ENCODE measurements at regions not wholly inside any gene's neighbourhood (a gene's known extent, or its start where the extent isn't known, plus 50 kb on each side); places are given as distances from the start of the nearest gene placed in this dataset.

GRCh38 chr2:109701362-109701761, 87.2 kb downstream of the SOWAHC start:
- 90% methylated on average over 7 of the region's 7 CpGs for WGBS
- peaks cover 0 to 2% of the 10 kb centered on the region in 2 donors for H3K27me3 ChIP-seq (ENCODE audit: control insufficient read depth in 2 of 2, insufficient read depth in 1 of 2, low read length in 1 of 2)
- no peaks in the 10 kb centered on the region for H3K36me3 ChIP-seq (ENCODE audit: control insufficient read depth in 2 of 2, insufficient read depth in 2 of 2, low read length in 1 of 2)
- H3K27ac ChIP-seq (ENCODE audit: low read depth in 1 of 2, low read length in 1 of 2), result no peak overlapping the region
- no peaks in the 10 kb centered on the region for H3K9me3 ChIP-seq (ENCODE audit: control insufficient read depth in 2 of 2, insufficient read depth in 1 of 2, low read length in 1 of 2)
- no peak for DNase-seq (ENCODE audit: low read depth in 6 of 9, low spot score in 9 of 9)
- H3K4me1 ChIP-seq (ENCODE audit: control insufficient read depth in 2 of 2, insufficient read depth in 2 of 2, low read length in 2 of 2), result no peaks in the 10 kb centered on the region
- no peak overlapping the region for H3K4me3 ChIP-seq (ENCODE audit: low read length in 2 of 2)

- no peak overlapping the region for H3K27ac ChIP-seq (ENCODE audit: low read depth in 1 of 2, low read length in 1 of 2)
- 87% methylated on average over 9 of the region's 9 CpGs for whole genome bisulfite sequencing
- no peak for DNase-seq (ENCODE audit: low read depth in 6 of 9, low spot score in 9 of 9)
- H3K9me3 ChIP-seq (ENCODE audit: control insufficient read depth in 2 of 2, insufficient read depth in 1 of 2, low read length in 1 of 2), result no peaks in the 10 kb centered on the region
- H3K4me1 ChIP-seq (ENCODE audit: control insufficient read depth in 2 of 2, insufficient read depth in 2 of 2, low read length in 2 of 2), result no peaks in the 10 kb centered on the region
- no peaks in the 10 kb centered on the region for H3K36me3 ChIP-seq (ENCODE audit: control insufficient read depth in 2 of 2, insufficient read depth in 2 of 2, low read length in 1 of 2)
- H3K27me3 ChIP-seq (ENCODE audit: control insufficient read depth in 2 of 2, insufficient read depth in 1 of 2, low read length in 1 of 2), result peaks cover 0 to 2% of the 10 kb centered on the region in 2 donors
- no peak overlapping the region for H3K4me3 ChIP-seq (ENCODE audit: low read length in 2 of 2)
These were observed 88.3 kb downstream of the SOWAHC start for GRCh38 chr2:109702250-109702985.

DNA sequence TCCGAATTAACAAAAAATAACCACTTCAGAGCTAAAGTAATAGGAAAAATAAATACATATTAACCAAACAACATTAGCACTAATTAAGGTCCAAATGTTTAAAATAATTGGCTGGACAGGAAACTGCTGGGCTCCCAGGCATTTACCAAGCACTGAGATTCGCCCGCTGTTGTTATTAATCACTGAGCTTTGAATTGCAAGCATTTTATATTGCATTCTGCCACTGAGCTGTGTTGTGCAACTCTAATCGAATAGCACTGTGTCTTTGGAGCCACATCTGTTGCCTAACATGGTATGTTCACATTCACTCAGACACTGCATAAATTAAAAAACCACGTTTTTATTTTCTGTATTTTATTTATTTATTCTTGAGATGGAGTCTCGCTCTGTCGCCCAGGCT, 88.9 kb downstream of the SOWAHC start:
- no peak overlapping the region for H3K27ac ChIP-seq (ENCODE audit: low read depth in 1 of 2, low read length in 1 of 2)
- 93% methylated on average over 7 of the region's 7 CpGs for WGBS

DNA sequence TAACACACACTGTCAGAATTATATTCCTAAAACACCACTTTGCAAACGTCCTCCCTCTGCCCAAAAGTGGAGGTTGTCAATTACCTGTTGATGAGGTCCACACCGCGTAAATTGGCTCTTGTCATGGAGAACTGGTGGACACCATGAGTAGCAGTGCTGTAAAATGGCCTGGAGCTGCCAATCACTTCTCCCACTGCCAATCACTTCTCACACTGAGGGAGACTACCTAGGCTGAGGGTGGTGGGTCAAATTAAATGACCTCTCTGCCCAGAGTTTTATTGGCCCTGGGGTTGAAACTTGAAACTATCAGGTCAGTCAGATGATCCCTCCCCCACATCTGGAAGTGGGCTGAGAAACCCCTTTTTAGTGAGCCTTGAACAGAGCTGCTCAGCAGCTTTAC, 89.6 kb downstream of the SOWAHC start:
- H3K9me3 ChIP-seq (ENCODE audit: control insufficient read depth in 2 of 2, insufficient read depth in 1 of 2, low read length in 1 of 2), result no peaks in the 10 kb centered on the region
- no peak overlapping the region for H3K27ac ChIP-seq (ENCODE audit: low read depth in 1 of 2, low read length in 1 of 2)
- H3K36me3 ChIP-seq (ENCODE audit: control insufficient read depth in 2 of 2, insufficient read depth in 2 of 2, low read length in 1 of 2), result no peaks in the 10 kb centered on the region
- WGBS, result 91% methylated on average over 3 of the region's 3 CpGs
- H3K27me3 ChIP-seq (ENCODE audit: control insufficient read depth in 2 of 2, insufficient read depth in 1 of 2, low read length in 1 of 2), result peaks cover 0 to 2% of the 10 kb centered on the region in 2 donors
- no peak for DNase-seq (ENCODE audit: low read depth in 6 of 9, low spot score in 9 of 9)
- no peaks in the 10 kb centered on the region for H3K4me1 ChIP-seq (ENCODE audit: control insufficient read depth in 2 of 2, insufficient read depth in 2 of 2, low read length in 2 of 2)
- no peak overlapping the region for H3K4me3 ChIP-seq (ENCODE audit: low read length in 2 of 2)

More for the DNA sequence above, 88.9 kb downstream of the SOWAHC start:
- H3K4me1 ChIP-seq (ENCODE audit: control insufficient read depth in 2 of 2, insufficient read depth in 2 of 2, low read length in 2 of 2), result no peaks in the 10 kb centered on the region
- DNase-seq (ENCODE audit: low read depth in 6 of 9, low spot score in 9 of 9), result no peak
- no peak overlapping the region for H3K4me3 ChIP-seq (ENCODE audit: low read length in 2 of 2)
- H3K9me3 ChIP-seq (ENCODE audit: control insufficient read depth in 2 of 2, insufficient read depth in 1 of 2, low read length in 1 of 2), result no peaks in the 10 kb centered on the region
- H3K36me3 ChIP-seq (ENCODE audit: control insufficient read depth in 2 of 2, insufficient read depth in 2 of 2, low read length in 1 of 2), result no peaks in the 10 kb centered on the region
- H3K27me3 ChIP-seq (ENCODE audit: control insufficient read depth in 2 of 2, insufficient read depth in 1 of 2, low read length in 1 of 2), result peaks cover 0 to 2% of the 10 kb centered on the region in 2 donors

DNA sequence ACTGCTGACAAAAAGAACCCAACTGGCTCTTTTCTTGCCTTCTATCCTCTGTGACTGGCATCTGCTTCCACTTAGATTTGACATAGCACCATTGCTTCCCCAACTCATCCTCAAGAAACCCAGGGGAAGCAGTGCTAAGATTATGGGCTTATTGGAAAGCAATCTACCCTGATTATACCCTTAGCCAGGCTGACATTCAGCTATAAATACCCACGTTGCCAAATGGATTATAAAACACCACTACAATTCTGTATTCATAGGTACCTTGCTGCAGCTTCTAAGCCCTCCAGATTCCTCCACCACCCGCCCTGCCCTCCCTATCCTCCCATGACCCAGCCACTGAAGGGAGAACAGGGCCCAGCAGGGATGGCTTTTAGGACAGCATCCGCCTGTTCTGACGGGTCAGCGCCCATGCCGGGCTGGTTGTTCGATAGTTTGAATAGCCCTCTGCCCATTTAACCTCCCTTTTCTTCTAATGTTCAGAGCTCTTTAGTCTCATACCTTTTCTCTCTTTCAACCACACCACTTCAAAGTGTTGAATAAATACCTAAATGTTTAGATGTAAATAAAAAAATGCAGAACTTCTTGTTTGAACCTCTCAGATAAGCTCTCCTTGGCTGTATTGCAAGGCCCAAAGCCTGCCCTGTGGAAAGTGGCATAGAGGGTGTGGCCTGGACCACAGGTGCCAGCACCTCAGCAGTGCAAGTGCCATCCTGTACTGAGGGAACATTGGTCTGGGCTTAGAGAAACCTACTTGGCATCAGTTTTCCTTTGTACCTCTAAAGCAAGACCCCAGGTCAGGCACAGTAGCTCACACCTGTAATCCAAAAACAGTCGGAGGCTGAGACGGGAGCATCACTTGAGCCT, 86.6 kb upstream of the RGPD5 start:
- H3K27ac ChIP-seq (ENCODE audit: low read depth in 1 of 2, low read length in 1 of 2), result no peak overlapping the region
- H3K4me1 ChIP-seq (ENCODE audit: control insufficient read depth in 2 of 2, insufficient read depth in 2 of 2, low read length in 2 of 2), result no peaks in the 10 kb centered on the region
- no peaks in the 10 kb centered on the region for H3K36me3 ChIP-seq (ENCODE audit: control insufficient read depth in 2 of 2, insufficient read depth in 2 of 2, low read length in 1 of 2)
- 94% methylated on average over 9 of the region's 9 CpGs for WGBS
- no peak for DNase-seq (ENCODE audit: low read depth in 6 of 9, low spot score in 9 of 9)
- H3K9me3 ChIP-seq (ENCODE audit: control insufficient read depth in 2 of 2, insufficient read depth in 1 of 2, low read length in 1 of 2), result no peaks in the 10 kb centered on the region
- no peak overlapping the region for H3K4me3 ChIP-seq (ENCODE audit: low read length in 2 of 2)
- no peaks in the 10 kb centered on the region for H3K27me3 ChIP-seq (ENCODE audit: control insufficient read depth in 2 of 2, insufficient read depth in 1 of 2, low read length in 1 of 2)

GRCh38 chr2:109710505-109711229, 83.4 kb upstream of the RGPD5 start:
- Histone ChIP-seq H3K4me1 (ENCODE audit: control insufficient read depth in 2 of 2, insufficient read depth in 2 of 2, low read length in 2 of 2) (no peaks in the 10 kb centered on the region), H3K27me3 (ENCODE audit: control insufficient read depth in 2 of 2, insufficient read depth in 1 of 2, low read length in 1 of 2) (no peaks in the 10 kb centered on the region), H3K9me3 (ENCODE audit: control insufficient read depth in 2 of 2, insufficient read depth in 1 of 2, low read length in 1 of 2) (no peaks in the 10 kb centered on the region), H3K4me3 (ENCODE audit: low read length in 2 of 2) (no peak overlapping the region), H3K27ac (ENCODE audit: low read depth in 1 of 2, low read length in 1 of 2) (no peak overlapping the region), H3K36me3 (ENCODE audit: control insufficient read depth in 2 of 2, insufficient read depth in 2 of 2, low read length in 1 of 2) (no peaks in the 10 kb centered on the region)
- DNase-seq (ENCODE audit: low read depth in 6 of 9, low spot score in 9 of 9), result no peak
- WGBS, result 96% methylated on average over 7 of the region's 7 CpGs

DNA sequence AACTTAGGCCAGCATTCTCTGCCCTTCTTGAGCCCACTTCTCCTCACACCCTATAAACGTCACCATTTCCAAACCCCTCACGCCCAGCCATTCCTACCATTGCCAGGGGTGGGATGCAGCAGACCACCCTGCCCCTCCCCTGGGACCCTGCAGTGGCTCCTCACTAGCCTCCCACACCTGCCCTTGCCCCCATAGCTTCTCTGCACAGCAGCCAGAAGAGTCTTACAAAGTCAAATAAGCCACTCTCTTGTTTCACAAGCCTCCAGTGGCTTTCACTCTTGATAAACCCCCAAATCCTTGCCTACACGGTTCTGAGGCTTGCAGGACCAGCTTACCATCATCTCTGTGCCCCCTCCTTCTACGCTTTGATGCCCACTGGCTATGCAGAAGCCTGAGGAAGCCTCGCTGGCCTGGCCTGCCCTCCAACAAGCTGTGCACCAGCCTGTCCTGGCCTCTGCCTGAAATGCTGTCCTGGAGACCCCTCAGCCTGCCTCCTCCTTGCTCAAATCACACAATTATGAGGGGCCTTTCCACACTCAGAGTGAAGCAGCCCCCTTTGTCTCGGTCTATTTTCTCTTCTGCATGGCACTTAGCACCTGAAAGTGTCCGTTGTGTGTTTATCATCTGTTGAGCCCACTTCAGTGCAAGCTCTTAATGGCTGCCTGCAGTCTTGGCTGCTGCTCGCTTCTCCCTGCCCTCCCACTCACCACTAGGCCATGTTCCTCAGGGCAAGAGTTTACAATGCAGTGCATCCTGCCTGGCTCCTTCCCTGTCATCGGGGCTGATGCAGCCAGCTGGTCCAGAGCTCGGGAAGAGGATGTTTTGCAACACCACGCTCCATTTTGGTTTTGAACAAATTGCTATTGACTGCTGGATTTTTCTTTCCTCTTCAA, 82.6 kb upstream of the RGPD5 start:
- DNase-seq (ENCODE audit: low read depth in 6 of 9, low spot score in 9 of 9), result no peak
- 84% methylated on average over 11 of the region's 11 CpGs for WGBS

DNA sequence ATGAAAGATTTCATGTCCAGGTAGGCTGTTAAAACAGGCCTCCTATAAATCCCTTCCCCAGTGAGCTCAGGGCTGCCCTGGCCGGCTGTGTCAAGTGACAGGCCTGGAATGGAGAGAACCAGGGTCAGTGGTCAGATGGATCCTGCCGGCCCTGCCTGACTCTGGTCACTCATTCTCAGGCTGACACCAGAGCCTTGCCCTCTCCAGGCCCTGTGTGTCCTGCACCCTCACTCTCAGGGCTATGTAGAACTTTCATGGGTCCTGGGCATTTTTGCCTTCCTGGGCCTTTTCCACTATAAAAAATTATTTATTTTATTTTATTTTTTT, 82.0 kb upstream of the RGPD5 start:
- no peak for DNase-seq (ENCODE audit: low read depth in 6 of 9, low spot score in 9 of 9)
- Histone ChIP-seq H3K27me3 (ENCODE audit: control insufficient read depth in 2 of 2, insufficient read depth in 1 of 2, low read length in 1 of 2) (no peaks in the 10 kb centered on the region), H3K36me3 (ENCODE audit: control insufficient read depth in 2 of 2, insufficient read depth in 2 of 2, low read length in 1 of 2) (no peaks in the 10 kb centered on the region), H3K4me1 (ENCODE audit: control insufficient read depth in 2 of 2, insufficient read depth in 2 of 2, low read length in 2 of 2) (no peaks in the 10 kb centered on the region), H3K4me3 (ENCODE audit: low read length in 2 of 2) (no peak overlapping the region), H3K9me3 (ENCODE audit: control insufficient read depth in 2 of 2, insufficient read depth in 1 of 2, low read length in 1 of 2) (no peaks in the 10 kb centered on the region), H3K27ac (ENCODE audit: low read depth in 1 of 2, low read length in 1 of 2) (no peak overlapping the region)
- WGBS, result 94% methylated on average over 2 of the region's 2 CpGs

More for the DNA sequence above, 82.6 kb upstream of the RGPD5 start:
- Histone ChIP-seq H3K27ac (ENCODE audit: low read depth in 1 of 2, low read length in 1 of 2) (no peak overlapping the region), H3K9me3 (ENCODE audit: control insufficient read depth in 2 of 2, insufficient read depth in 1 of 2, low read length in 1 of 2) (no peaks in the 10 kb centered on the region), H3K36me3 (ENCODE audit: control insufficient read depth in 2 of 2, insufficient read depth in 2 of 2, low read length in 1 of 2) (no peaks in the 10 kb centered on the region), H3K4me3 (ENCODE audit: low read length in 2 of 2) (no peak overlapping the region), H3K4me1 (ENCODE audit: control insufficient read depth in 2 of 2, insufficient read depth in 2 of 2, low read length in 2 of 2) (no peaks in the 10 kb centered on the region), H3K27me3 (ENCODE audit: control insufficient read depth in 2 of 2, insufficient read depth in 1 of 2, low read length in 1 of 2) (no peaks in the 10 kb centered on the region)

Data from thymus (tissue), 11 donors.